Natural killer cell (primary cell): ENCODE measurements at regions not wholly inside any gene's neighbourhood (a gene's known extent, or its start where the extent isn't known, plus 50 kb on each side); places are given as distances from the start of the nearest gene placed in this dataset.
"Not testable (repeated sequence)": the region's sequence is repeated elsewhere in the genome, so short reads cannot be mapped to it uniquely, and the experiment has no call there.

Source experiments
- ATAC-seq, 3 donors: fragments of 150-1000 bp in 2 of 3; fragments of 200-7000 bp in 1 of 3; cut with Tn5 transposase; 1 replicate in 1 of 3; 2 replicates in 2 of 3; pipeline ENCODE4 v1.10.0; 2021; ENCODE audit warnings: mild to moderate bottlenecking in 2 of 3, moderate library complexity in 2 of 3
- DNase-seq, 2 donors: peaks; one replicate each; pipeline versions ENCODE4 v3.0.0 to v3.0.0-alpha.2; 2013 to 2021; ENCODE audit warnings: mixed read lengths in 1 of 2
- H3K27ac ChIP-seq: one replicate; pipeline ENCODE4 v1.5.1; 2013; ENCODE audit warnings: mild to moderate bottlenecking, low read length
- H3K27me3 ChIP-seq: one replicate; pipeline ENCODE4 v1.6.1; 2013; ENCODE audit warnings: low read length; ENCODE audit not compliant: control insufficient read depth, insufficient read depth
- H3K36me3 ChIP-seq: one replicate; pipeline ENCODE4 v1.6.1; 2013; ENCODE audit warnings: low read length; ENCODE audit not compliant: control insufficient read depth, insufficient read depth
- H3K4me1 ChIP-seq: one replicate; pipeline ENCODE4 v1.6.1; 2013; ENCODE audit warnings: low read length; ENCODE audit not compliant: control insufficient read depth, insufficient read depth
- H3K4me3 ChIP-seq: one replicate; pipeline ENCODE4 v1.5.1; 2013; ENCODE audit warnings: low read length
- H3K9me3 ChIP-seq: one replicate; pipeline ENCODE4 v1.6.1; 2013; ENCODE audit warnings: low read length; ENCODE audit not compliant: control insufficient read depth, insufficient read depth
- H3K27ac Mint-ChIP-seq, 2 donors: one replicate each; pipeline ENCODE4 v1.8.0; 2022; ENCODE audit warnings: mild to moderate bottlenecking in 2 of 2, mixed read lengths in 2 of 2, moderate library complexity in 1 of 2
- H3K27me3 Mint-ChIP-seq, 2 donors: one replicate each; pipeline ENCODE4 v1.8.0; 2022; ENCODE audit warnings: low read depth in 2 of 2, mixed read lengths in 2 of 2
- H3K36me3 Mint-ChIP-seq: one replicate; pipeline ENCODE4 v1.8.0; 2022; ENCODE audit warnings: mixed read lengths
- H3K4me1 Mint-ChIP-seq, 2 donors: one replicate each; pipeline ENCODE4 v1.8.0; 2022; ENCODE audit warnings: mixed read lengths in 2 of 2
- H3K4me3 Mint-ChIP-seq: one replicate; pipeline ENCODE4 v1.8.0; 2022; ENCODE audit warnings: mild to moderate bottlenecking, moderate library complexity, mixed read lengths
- H3K9me3 Mint-ChIP-seq, 2 donors: one replicate each; pipeline ENCODE4 v1.8.0; 2022; ENCODE audit warnings: mixed read lengths in 2 of 2
- CTCF ChIP-seq: fragments of 200-600 bp; IDR thresholded peaks from one replicate; pipeline ENCODE4 v1.8.0; 2022; ENCODE audit warnings: antibody characterized with exemption
- whole genome bisulfite sequencing: methylation state at CpG from one replicate; pipeline ENCODE4 v1.1.7; 2013; ENCODE audit warnings: missing lambda C conversion rate; ENCODE audit not compliant: insufficient coverage; 5-methylcytosine and 5-hydroxymethylcytosine counted together
- intact Hi-C: fragments of 100-400 bp; cut with micrococcal nuclease; formaldehyde crosslinking; loops from one replicate; pipeline ENCODE4 v1.14.2; 2022

GRCh38 chr7:125065546-125065945 is 135.9 kb upstream of the POT1 start:
- H3K4me1 ChIP-seq, result no peaks in the 10 kb centered on the region
- no peak overlapping the region for H3K4me3 Mint-ChIP-seq
- intact Hi-C loops, result no loop called here
- no peaks in the 10 kb centered on the region for H3K36me3 ChIP-seq
- H3K27me3 Mint-ChIP-seq, result no peaks in the 10 kb centered on the region
- H3K4me3 ChIP-seq, result no peak overlapping the region
- no peaks in the 10 kb centered on the region for H3K9me3 Mint-ChIP-seq
- TF ChIP-seq CTCF, result no peak
- no peak overlapping the region for H3K27ac ChIP-seq
- ATAC-seq, result no peak
- no peaks in the 10 kb centered on the region for H3K36me3 Mint-ChIP-seq
- H3K27me3 ChIP-seq, result no peaks in the 10 kb centered on the region
- no peaks in the 10 kb centered on the region for H3K9me3 ChIP-seq
- no peak for DNase-seq
- no peaks in the 10 kb centered on the region for H3K4me1 Mint-ChIP-seq
- no peak overlapping the region for H3K27ac Mint-ChIP-seq
- WGBS, result 75% methylated on average over 1 of the region's 1 CpG

DNA sequence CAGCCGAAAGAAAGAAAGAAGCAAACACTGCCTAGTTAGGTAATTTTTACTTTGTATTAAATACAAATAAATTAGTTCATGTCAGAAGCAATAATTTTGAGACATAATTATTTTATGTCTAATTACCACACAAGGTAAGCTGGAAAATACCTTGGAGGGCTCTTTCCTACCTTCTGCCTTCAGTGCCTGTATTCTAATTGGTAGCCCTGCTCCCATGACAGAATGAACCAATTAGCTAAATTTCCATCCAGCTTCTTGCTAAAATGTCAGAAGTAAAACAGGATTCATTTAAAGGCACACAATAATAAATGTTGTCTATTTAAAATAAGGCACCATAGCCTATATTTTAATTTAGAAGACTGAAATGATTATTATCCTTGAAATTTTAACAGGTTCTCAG is 135.4 kb upstream of the POT1 start:
- intact Hi-C loops, result no loop called here
- no peaks in the 10 kb centered on the region for H3K9me3 ChIP-seq
- H3K4me3 ChIP-seq, result no peak overlapping the region
- no peak overlapping the region for H3K27ac ChIP-seq
- Mint-ChIP-seq H3K27me3 (no peaks in the 10 kb centered on the region), H3K36me3 (no peaks in the 10 kb centered on the region), H3K4me3 (no peak overlapping the region), H3K4me1 (no peaks in the 10 kb centered on the region), H3K9me3 (no peaks in the 10 kb centered on the region), H3K27ac (no peak overlapping the region)
- WGBS, result no CpG with 5 or more reads among the region's 1 CpG
- TF ChIP-seq CTCF, result no peak
- DNase-seq (no peak), ATAC-seq (no peak)
- H3K36me3 ChIP-seq, result no peaks in the 10 kb centered on the region
- no peaks in the 10 kb centered on the region for H3K4me1 ChIP-seq
- no peaks in the 10 kb centered on the region for H3K27me3 ChIP-seq

- Mint-ChIP-seq H3K4me1 (no peaks in the 10 kb centered on the region), H3K9me3 (no peaks in the 10 kb centered on the region), H3K27me3 (no peaks in the 10 kb centered on the region), H3K36me3 (no peaks in the 10 kb centered on the region), H3K4me3 (no peak overlapping the region), H3K27ac (no peak overlapping the region)
- intact Hi-C loops, result no loop called here
- DNase-seq (no peak), ATAC-seq (no peak)
- no peak for TF ChIP-seq CTCF
- H3K9me3 ChIP-seq, result no peaks in the 10 kb centered on the region
- no peaks in the 10 kb centered on the region for H3K36me3 ChIP-seq
- WGBS, result 7% methylated on average over 2 of the region's 2 CpGs
- H3K4me3 ChIP-seq, result no peak overlapping the region
- no peaks in the 10 kb centered on the region for H3K4me1 ChIP-seq
- H3K27me3 ChIP-seq, result no peaks in the 10 kb centered on the region
- H3K27ac ChIP-seq, result no peak overlapping the region
These were observed 132.3 kb upstream of the POT1 start for GRCh38 chr7:125061776-125062397.

- H3K27me3 ChIP-seq, H3K27me3 Mint-ChIP-seq, H3K4me1 Mint-ChIP-seq, DNase-seq, H3K27ac Mint-ChIP-seq, H3K36me3 Mint-ChIP-seq, H3K4me3 ChIP-seq, H3K4me1 ChIP-seq, intact Hi-C loops, H3K27ac ChIP-seq, H3K4me3 Mint-ChIP-seq, H3K9me3 ChIP-seq, ATAC-seq, H3K9me3 Mint-ChIP-seq, H3K36me3 ChIP-seq: not testable (repeated sequence)
- WGBS, result 75% methylated on average over 5 of the region's 6 CpGs
These were observed 131.6 kb upstream of the POT1 start for GRCh38 chr7:125061083-125061745.
